HG03575 (cell line): ENCODE measurements at regions not wholly inside any gene's neighbourhood (a gene's known extent, or its start where the extent isn't known, plus 50 kb on each side); places are given as distances from the start of the nearest gene placed in this dataset.
"Not testable (repeated sequence)": the region's sequence is repeated elsewhere in the genome, so short reads cannot be mapped to it uniquely, and the experiment has no call there.

Experiments used
- ATAC-seq: cut with Tn5 transposase; IDR thresholded peaks from one replicate; pipeline ENCODE4 v1.9.1; 2021; ENCODE audit not compliant: unreplicated experiment, insufficient number of reproducible peaks, low FRiP score; ENCODE audit errors: extremely low read depth

DNA sequence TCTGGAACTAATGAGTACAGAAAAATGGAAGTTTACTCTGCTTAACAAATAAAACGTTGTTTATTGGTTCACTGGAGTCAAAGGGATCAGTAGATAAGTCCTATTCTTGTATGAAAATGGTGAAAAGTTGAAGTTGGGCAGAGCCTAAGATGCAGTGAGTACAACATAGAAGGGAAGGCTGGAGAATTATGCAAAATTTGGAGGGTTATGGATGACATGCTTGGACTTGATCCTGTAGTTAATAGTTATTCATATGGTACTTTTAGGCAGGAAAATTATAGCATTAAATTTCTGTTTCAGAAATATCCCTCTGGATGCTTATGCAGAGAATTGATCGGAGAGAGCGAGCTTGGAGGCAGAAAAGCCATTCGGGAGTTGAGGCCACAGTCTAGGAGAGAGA is 167.6 kb downstream of the KCNS3 start:
- no peak for ATAC-seq

DNA sequence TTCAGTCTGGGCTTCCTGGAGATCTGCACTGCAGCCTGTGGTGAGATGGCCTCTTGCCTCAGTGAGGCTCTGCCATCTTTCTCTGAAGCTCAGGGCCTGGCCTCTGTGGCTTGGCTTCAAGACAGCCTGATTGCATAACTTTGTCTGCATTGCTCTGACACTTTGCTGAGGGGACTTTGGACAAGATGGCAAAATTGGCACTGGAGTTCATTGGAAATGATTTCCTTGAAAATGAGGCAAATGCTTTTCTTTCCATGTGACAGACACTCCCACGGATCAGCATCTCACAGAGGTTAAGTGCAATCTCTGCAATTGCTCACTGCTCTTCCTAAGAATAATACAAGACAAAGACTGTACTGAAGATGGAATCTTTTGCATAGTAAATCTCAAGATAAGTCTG is 166.8 kb downstream of the KCNS3 start:
- no peak for ATAC-seq

DNA sequence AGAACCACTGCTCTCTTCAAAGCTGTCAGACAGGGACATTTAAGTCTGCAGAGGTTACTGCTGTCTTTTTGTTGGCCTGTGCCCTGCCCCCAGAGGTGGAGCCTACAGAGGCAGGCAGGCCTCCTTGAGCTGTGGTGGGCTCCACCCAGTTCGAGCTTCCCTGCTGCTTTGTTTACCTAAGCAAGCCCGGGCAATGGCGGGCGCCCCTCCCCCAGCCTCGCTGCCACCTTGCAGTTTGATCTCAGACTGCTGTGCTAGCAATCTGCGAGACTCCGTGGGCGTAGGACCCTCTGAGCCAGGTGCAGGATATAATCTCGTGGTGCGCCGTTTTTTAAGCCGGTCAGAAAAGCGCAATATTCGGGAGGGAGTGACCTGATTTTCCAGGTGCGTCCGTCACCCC is 138.9 kb downstream of the KCNS3 start:
- not testable (repeated sequence) for ATAC-seq

DNA sequence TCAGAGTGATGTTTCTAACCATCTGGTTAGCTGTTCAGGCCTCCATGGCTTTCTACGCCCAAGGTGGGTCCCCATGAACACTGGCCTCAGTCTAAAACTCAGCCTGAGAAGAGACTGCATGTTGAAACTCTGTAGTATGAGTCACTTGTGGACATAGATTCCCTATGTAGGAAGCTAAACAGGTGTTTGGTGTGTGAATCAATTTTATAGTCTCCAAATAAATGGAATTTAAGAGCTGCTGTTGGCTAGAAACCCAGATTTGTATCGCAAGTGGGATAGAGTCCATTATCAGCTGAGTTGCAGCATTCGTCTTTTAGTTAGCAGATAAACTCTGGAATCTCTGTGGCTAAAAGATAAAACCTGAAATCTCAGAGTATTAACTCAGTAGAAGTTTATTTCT is 131.4 kb downstream of the KCNS3 start:
- no peak for ATAC-seq

DNA sequence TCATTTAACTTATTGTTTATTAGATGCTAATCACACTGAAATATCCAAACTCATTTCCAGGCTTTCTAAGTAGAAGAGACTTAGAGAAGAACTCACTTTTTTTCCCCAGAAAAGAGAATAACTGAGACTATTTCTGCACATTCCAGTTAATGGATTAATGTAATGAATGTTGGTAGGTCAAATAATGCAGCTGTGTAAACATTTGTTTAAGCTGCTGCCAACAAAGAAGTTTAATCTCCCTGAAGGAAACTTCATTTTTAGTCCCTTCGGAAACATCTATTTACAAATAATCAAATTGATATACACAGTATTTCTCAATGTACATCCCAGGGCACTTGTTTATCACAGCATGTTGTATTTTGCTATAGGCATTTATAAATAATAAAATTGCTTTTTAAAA is 126.9 kb downstream of the KCNS3 start:
- no peak for ATAC-seq

DNA sequence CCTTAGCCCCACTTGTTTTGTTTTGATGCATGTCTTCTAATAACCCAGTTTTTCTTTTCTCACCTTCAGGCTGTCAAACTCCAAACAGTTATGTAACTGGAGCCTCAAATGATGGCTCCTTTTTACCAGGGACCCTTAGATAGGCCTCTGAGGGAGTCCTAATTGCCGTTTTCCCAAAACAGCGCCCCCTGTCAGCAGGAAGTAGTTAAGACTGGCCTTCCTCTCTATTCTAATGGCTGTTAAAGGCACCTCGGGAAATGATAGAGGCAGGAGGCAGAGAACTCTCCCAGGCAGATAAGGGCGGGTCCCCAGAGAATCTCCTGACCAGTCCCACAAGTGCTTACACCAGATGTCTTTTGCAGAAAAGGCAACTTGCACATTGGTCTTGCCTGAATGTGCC is 123.2 kb downstream of the KCNS3 start:
- no peak for ATAC-seq

DNA sequence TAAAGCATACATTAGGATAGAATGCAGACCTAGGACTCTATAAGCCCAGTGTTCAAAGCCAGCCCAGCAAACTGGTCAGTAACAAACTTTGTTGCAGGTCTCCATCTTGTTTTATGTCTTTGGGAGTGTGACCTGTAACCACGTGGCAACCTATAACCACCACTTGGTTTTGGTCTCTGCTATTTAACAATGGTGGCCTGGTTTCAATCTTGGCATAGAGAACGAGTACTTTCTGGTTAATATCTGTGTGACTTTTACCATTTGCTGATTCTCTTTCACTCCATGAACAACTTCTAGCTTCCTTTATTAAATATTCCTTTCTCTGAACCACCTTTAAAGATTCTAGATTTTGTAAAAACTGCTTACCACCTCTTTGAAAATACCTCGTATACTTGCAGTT is 118.5 kb downstream of the KCNS3 start:
- no peak for ATAC-seq

DNA sequence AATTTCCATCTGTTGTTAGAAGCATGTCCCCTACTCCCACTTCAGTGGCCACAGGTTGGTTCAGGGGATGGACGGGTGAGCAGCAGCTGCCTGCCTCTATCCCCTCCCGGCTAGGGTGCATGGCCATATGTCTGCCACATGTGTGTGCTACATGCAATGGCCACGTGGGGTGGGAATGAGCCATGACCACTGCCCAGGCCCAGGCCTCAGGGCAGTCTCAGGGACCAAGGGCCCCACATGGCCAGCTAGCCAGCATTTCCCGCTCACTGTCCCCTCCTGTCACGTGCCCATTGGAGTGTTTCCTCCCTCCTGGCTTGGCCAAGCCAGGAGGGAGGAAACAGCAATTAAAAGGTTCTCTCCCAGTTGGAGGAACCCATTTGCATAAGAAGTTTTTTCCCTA is 117.1 kb downstream of the KCNS3 start:
- ATAC-seq, result no peak
